Smooth muscle cell (in vitro differentiated cells): ENCODE measurements at regions not wholly inside any gene's neighbourhood (a gene's known extent, or its start where the extent isn't known, plus 50 kb on each side); places are given as distances from the start of the nearest gene placed in this dataset.

Experiments used
- DNase-seq: peaks from one replicate; lab custom pipeline; 2025; ENCODE audit not compliant: unreplicated experiment; lab: John Stamatoyannopoulos, UW
- H2AFZ ChIP-seq: fragments of 200-600 bp; sonication (generic); 2 replicates; pipeline ENCODE4 v1.6.0; 2016; ENCODE audit warnings: antibody characterized with exemption, low read depth, mild to moderate bottlenecking
- H3F3A ChIP-seq: fragments of 200-600 bp; sonication (generic); 2 replicates; pipeline ENCODE4 v1.6.0; 2017; ENCODE audit warnings: antibody characterized with exemption, low read depth
- H3K27ac ChIP-seq: fragments of 200-600 bp; sonication (generic); 2 replicates; pipeline ENCODE4 v1.5.1; 2016; ENCODE audit warnings: low read depth, mild to moderate bottlenecking
- H3K27me3 ChIP-seq: fragments of 200-600 bp; sonication (generic); 2 replicates; pipeline ENCODE4 v1.6.1; 2016; ENCODE audit warnings: low read depth, mild to moderate bottlenecking
- H3K36me3 ChIP-seq: fragments of 200-600 bp; sonication (generic); 2 replicates; pipeline ENCODE4 v1.5.1; 2016; ENCODE audit warnings: low read depth
- H3K4me1 ChIP-seq: fragments of 200-600 bp; sonication (generic); 2 replicates; pipeline ENCODE4 v1.5.1; 2016; ENCODE audit warnings: low read depth
- H3K4me2 ChIP-seq: fragments of 200-600 bp; sonication (generic); 2 replicates; pipeline ENCODE4 v1.6.0; 2016; ENCODE audit warnings: mild to moderate bottlenecking
- H3K4me3 ChIP-seq: fragments of 200-600 bp; sonication (generic); 2 replicates; pipeline ENCODE4 v1.5.1; 2016; ENCODE audit warnings: mild to moderate bottlenecking
- H3K79me2 ChIP-seq: fragments of 200-600 bp; sonication (generic); 2 replicates; pipeline ENCODE4 v1.6.0; 2016; ENCODE audit warnings: low read depth, mild to moderate bottlenecking
- H3K9ac ChIP-seq: fragments of 200-600 bp; sonication (generic); 2 replicates; pipeline ENCODE4 v1.6.0; 2016; ENCODE audit warnings: low read depth
- H3K9me3 ChIP-seq: fragments of 200-600 bp; sonication (generic); replicated peaks from 2 replicates; pipeline ENCODE4 v1.5.1; 2016; ENCODE audit warnings: low read depth
- H4K20me1 ChIP-seq: fragments of 200-600 bp; sonication (generic); 2 replicates; pipeline ENCODE4 v1.6.0; 2016; ENCODE audit warnings: low read depth
- CTCF ChIP-seq: fragments of 200-600 bp; sonication (generic); IDR thresholded peaks from 2 replicates; pipeline ENCODE4 v1.5.1; 2017; ENCODE audit warnings: borderline replicate concordance, mild to moderate bottlenecking, antibody characterized with exemption; ENCODE audit not compliant: insufficient read depth, poor library complexity, severe bottlenecking
- WGBS: methylation state at CpG from one replicate; pipeline ENCODE4 v1.1.7; 2016; ENCODE audit warnings: low lambda C conversion rate; 5-methylcytosine and 5-hydroxymethylcytosine counted together

DNA sequence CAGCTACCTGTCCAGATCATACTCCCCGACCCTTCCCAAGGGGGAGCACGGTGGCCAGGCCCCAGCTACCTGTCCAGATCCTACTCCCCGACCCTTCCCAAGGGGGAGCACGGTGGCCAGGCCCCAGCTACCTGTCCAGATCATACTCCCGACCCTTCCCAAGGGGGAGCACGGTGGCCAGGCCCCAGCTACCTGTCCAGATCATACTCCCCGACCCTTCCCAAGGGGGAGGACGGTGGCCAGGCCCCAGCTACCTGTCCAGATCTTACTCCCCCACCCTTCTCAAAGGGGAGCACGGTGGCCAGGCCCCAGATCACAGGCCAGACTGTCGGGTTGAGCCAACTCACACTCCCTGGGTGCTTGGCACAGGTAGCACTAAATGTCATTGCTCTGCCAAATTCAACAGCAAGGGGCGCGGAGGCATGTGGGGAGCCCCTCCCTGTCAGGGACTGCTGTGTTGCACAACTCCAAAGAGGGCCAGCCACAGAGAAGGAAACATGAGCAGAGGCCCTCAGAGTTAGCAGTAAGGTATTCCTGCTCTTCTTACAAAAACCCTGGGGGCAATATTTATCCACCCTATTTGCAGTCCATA lies 136.9 kb downstream of the OLFM1 start:
- WGBS, result 94% methylated on average over 12 of the region's 12 CpGs
- H2AFZ ChIP-seq, result no peak overlapping the region
- H3F3A ChIP-seq, result no peaks in the 10 kb centered on the region
- no peaks in the 10 kb centered on the region for H3K79me2 ChIP-seq
- no peak overlapping the region for H3K4me2 ChIP-seq
- H3K9me3 ChIP-seq, result no peaks in the 10 kb centered on the region
- H3K4me1 ChIP-seq, result no peaks in the 10 kb centered on the region
- H3K27me3 ChIP-seq, result no peaks in the 10 kb centered on the region
- no peak for TF ChIP-seq CTCF
- DNase-seq, result no peak
- H3K4me3 ChIP-seq, result no peak overlapping the region
- no peak overlapping the region for H3K27ac ChIP-seq
- H3K9ac ChIP-seq, result no peak overlapping the region
- H3K36me3 ChIP-seq, result no peaks in the 10 kb centered on the region
- no peaks in the 10 kb centered on the region for H4K20me1 ChIP-seq

DNA sequence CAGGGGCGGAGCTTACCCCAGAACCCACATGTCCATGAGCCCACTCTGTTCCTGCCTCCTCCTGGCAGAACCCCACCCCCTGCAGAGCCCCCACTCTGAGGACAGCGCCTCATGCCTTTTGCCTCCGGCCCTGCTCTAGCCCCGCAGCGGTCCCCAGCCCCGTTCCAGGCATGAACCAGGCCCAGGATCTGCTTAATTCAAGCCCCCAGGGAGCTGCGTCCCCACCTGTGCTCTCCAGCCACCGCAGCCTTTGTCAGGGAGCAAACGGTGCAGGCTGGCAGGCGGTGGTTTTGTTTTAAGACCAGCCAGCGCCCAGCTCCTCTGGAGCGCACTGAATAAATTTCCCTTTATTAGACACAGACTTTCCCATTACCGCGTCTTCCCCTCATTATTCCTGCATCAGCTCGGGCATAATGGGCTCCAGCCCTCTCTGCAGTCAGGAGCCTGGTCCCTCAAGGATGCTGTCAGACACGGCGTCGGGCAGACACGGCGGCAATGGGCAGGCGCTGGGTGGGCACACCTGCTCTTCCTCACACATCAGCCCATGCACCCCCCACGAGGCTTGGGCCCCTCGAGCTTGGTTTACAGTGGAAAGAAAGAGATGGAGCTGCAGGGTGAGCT lies 137.6 kb downstream of the OLFM1 start:
- Histone ChIP-seq H3K79me2 (no peaks in the 10 kb centered on the region), H3K9me3 (no peaks in the 10 kb centered on the region), H3K27me3 (no peaks in the 10 kb centered on the region), H3K4me2 (no peak overlapping the region), H4K20me1 (no peaks in the 10 kb centered on the region), H2AFZ (no peak overlapping the region), H3K27ac (no peak overlapping the region), H3K36me3 (no peaks in the 10 kb centered on the region), H3K4me3 (no peak overlapping the region), H3K4me1 (no peaks in the 10 kb centered on the region), H3K9ac (no peak overlapping the region), H3F3A (no peaks in the 10 kb centered on the region)
- no peak for TF ChIP-seq CTCF
- 91% methylated on average over 23 of the region's 23 CpGs for WGBS
- DNase-seq, result no peak

DNA sequence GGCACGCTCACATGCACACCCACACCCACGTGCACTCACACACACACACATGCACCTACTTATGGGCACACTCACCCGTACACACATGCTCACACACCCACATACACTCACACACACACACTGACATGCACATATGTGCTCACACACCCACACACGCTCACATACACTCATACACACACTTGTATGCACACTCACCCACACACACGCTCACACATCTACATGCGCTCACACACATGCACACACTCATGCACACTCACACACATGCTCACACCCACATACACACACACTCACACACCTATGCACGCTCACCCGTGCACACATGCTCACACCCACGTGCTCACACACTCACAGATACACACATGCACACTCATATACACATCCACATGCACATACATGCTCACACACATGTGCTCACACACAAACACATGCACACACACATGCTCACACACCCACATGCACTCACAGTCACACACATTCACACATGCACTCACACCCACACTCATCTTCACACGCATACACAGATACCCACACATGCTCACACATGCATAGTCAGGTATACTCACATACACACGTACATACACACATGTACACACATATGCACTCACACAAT lies 138.3 kb downstream of the OLFM1 start:
- H3K9ac ChIP-seq, result no peak overlapping the region
- no peaks in the 10 kb centered on the region for H3K4me1 ChIP-seq
- H4K20me1 ChIP-seq, result no peaks in the 10 kb centered on the region
- no peak overlapping the region for H3K27ac ChIP-seq
- H3K9me3 ChIP-seq, result no peaks in the 10 kb centered on the region
- no peak overlapping the region for H3K4me3 ChIP-seq
- peaks cover 5% of the 10 kb centered on the region for H3K27me3 ChIP-seq
- H3F3A ChIP-seq, result no peaks in the 10 kb centered on the region
- no peak overlapping the region for H3K4me2 ChIP-seq
- TF ChIP-seq CTCF, result no peak
- no peaks in the 10 kb centered on the region for H3K36me3 ChIP-seq
- WGBS, result 97% methylated on average over 9 of the region's 11 CpGs
- no peaks in the 10 kb centered on the region for H3K79me2 ChIP-seq
- no peak for DNase-seq
- no peak overlapping the region for H2AFZ ChIP-seq
